IMR-90 (cell line): ENCODE measurements at regions not wholly inside any gene's neighbourhood (a gene's known extent, or its start where the extent isn't known, plus 50 kb on each side); places are given as distances from the start of the nearest gene placed in this dataset.

ENCODE experiments used
- ATAC-seq: fragments of 200-7000 bp; cut with Tn5 transposase; 2 replicates; pipeline ENCODE4 v1.9.1; 2020; ENCODE audit warnings: low read depth, mild to moderate bottlenecking, moderate library complexity
- BruUV-seq: library from RNA; stranded (reverse); fragments of 400-500 nt; replicated peaks from 2 replicates; lab custom pipeline; 2021; lab: Mats Ljungman, UMichigan
- CTCF ChIA-PET: fragments of 300-600 bp; formaldehyde crosslinking; extraction: SDS; loops from one replicate; lab custom pipeline; 2021; ENCODE audit warnings: antibody characterized with exemption; lab: Yijun Ruan, JAX
- POLR2A ChIA-PET: fragments of 300-600 bp; sonication (Branson Sonifier 250); formaldehyde crosslinking; loops from one replicate; lab custom pipeline; 2022; ENCODE audit warnings: antibody characterized with exemption; ENCODE audit not compliant: unreplicated experiment; lab: Charles Lee
- DNase-seq: peaks from one replicate; pipeline ENCODE4 v3.0.0; 2013
- H2AFZ ChIP-seq: replicated peaks from 2 replicates; pipeline ENCODE3; 2013; ENCODE audit warnings: low read length, mild to moderate bottlenecking; ENCODE audit not compliant: poor library complexity
- H2AK5ac ChIP-seq: 2 replicates; pipeline ENCODE4 v1.6.1; 2013; ENCODE audit warnings: low read depth, low read length, inconsistent platforms
- H2AK9ac ChIP-seq: replicated peaks from 2 replicates; pipeline ENCODE3; 2013; ENCODE audit warnings: mild to moderate bottlenecking, low read depth, low read length, moderate library complexity; ENCODE audit not compliant: poor library complexity
- H2BK120ac ChIP-seq: 2 replicates; pipeline ENCODE4 v1.6.1; 2013; ENCODE audit warnings: low read depth, low read length, inconsistent platforms
- H2BK15ac ChIP-seq: 3 replicates; pipeline ENCODE4 v1.6.1; 2013; ENCODE audit warnings: low read depth, low read length, inconsistent platforms
- H2BK20ac ChIP-seq: 2 replicates; pipeline ENCODE4 v1.6.1; 2013; ENCODE audit warnings: low read depth, mild to moderate bottlenecking, inconsistent platforms, low read length, moderate library complexity
- H2BK5ac ChIP-seq: 2 replicates; pipeline ENCODE4 v1.6.1; 2013; ENCODE audit warnings: mild to moderate bottlenecking, low read depth, low read length, inconsistent platforms; ENCODE audit not compliant: poor library complexity, severe bottlenecking
- H3K14ac ChIP-seq: replicated peaks from 2 replicates; pipeline ENCODE4 v1.6.1; 2013; ENCODE audit warnings: low read depth, low read length, inconsistent platforms
- H3K18ac ChIP-seq: 2 replicates; pipeline ENCODE4 v1.6.1; 2013; ENCODE audit warnings: low read depth, low read length, control low read depth
- H3K23ac ChIP-seq: 2 replicates; pipeline ENCODE4 v1.6.1; 2013; ENCODE audit warnings: low read depth, low read length, inconsistent platforms
- H3K27ac ChIP-seq: 2 replicates; pipeline ENCODE4 v1.5.1; 2013; ENCODE audit warnings: mild to moderate bottlenecking, control low read depth, low read length; ENCODE audit not compliant: insufficient read depth
- H3K27me3 ChIP-seq: 2 replicates; pipeline ENCODE4 v1.6.1; 2013; ENCODE audit warnings: low read length; ENCODE audit not compliant: control insufficient read depth, insufficient read depth
- H3K36me3 ChIP-seq: 2 replicates; pipeline ENCODE4 v1.6.1; 2013; ENCODE audit warnings: low read length, mixed read lengths; ENCODE audit not compliant: control insufficient read depth, insufficient read depth
- H3K4ac ChIP-seq: 2 replicates; pipeline ENCODE4 v1.6.1; 2013; ENCODE audit warnings: low read depth, low read length, inconsistent platforms
- H3K4me1 ChIP-seq: 2 replicates; pipeline ENCODE4 v1.6.1; 2013; ENCODE audit warnings: low read length, mixed read lengths; ENCODE audit not compliant: control insufficient read depth, insufficient read depth
- H3K4me2 ChIP-seq: 2 replicates; pipeline ENCODE4 v1.6.1; 2013; ENCODE audit warnings: low read depth, mild to moderate bottlenecking, control low read depth, low read length, moderate library complexity
- H3K4me3 ChIP-seq: 2 replicates; pipeline ENCODE4 v1.5.1; 2013; ENCODE audit warnings: low read depth, mild to moderate bottlenecking, control low read depth, low read length, moderate library complexity; ENCODE audit not compliant: insufficient read depth
- H3K56ac ChIP-seq: 2 replicates; pipeline ENCODE4 v1.6.1; 2013; ENCODE audit warnings: low read length, inconsistent platforms; ENCODE audit not compliant: insufficient read depth; ENCODE audit errors: extremely low read depth
- H3K79me1 ChIP-seq, 2 experiments: 2 replicates each; pipeline ENCODE4 v1.6.1; 2013; ENCODE audit warnings: low read length in 2 of 2, inconsistent platforms in 1 of 2, low read depth in 1 of 2
- H3K9ac ChIP-seq: 2 replicates; pipeline ENCODE4 v1.6.1; 2013; ENCODE audit warnings: low read depth, low read length, control low read depth
- H3K9me1 ChIP-seq: 2 replicates; pipeline ENCODE4 v1.6.1; 2013; ENCODE audit warnings: low read length, inconsistent platforms; ENCODE audit not compliant: insufficient read depth
- H3K9me3 ChIP-seq: 2 replicates; pipeline ENCODE4 v1.6.1; 2013; ENCODE audit warnings: low read length; ENCODE audit not compliant: control insufficient read depth, insufficient read depth
- H4K20me1 ChIP-seq: 2 replicates; pipeline ENCODE4 v1.6.1; 2013; ENCODE audit warnings: low read length, inconsistent platforms; ENCODE audit not compliant: insufficient read depth
- H4K5ac ChIP-seq: 2 replicates; pipeline ENCODE4 v1.6.1; 2013; ENCODE audit warnings: mild to moderate bottlenecking, low read depth, low read length, control low read depth
- H4K8ac ChIP-seq, 2 experiments: 2 replicates each; pipeline ENCODE4 v1.6.1; 2013; ENCODE audit warnings: low read depth in 2 of 2, low read length in 2 of 2, control low read depth in 1 of 2, inconsistent platforms in 1 of 2
- H4K91ac ChIP-seq: 2 replicates; pipeline ENCODE4 v1.6.1; 2013; ENCODE audit warnings: low read depth, low read length, inconsistent platforms; ENCODE audit not compliant: insufficient read depth
- BHLHE40 ChIP-seq: fragments of 150-350 bp; IDR thresholded peaks from 2 replicates; pipeline ENCODE4 v1.6.1; 2016; ENCODE audit warnings: mild to moderate bottlenecking, low read depth, low read length
- MXI1 ChIP-seq: IDR thresholded peaks from 2 replicates; pipeline ENCODE4 v1.6.1; 2012; ENCODE audit warnings: low read depth, mild to moderate bottlenecking, low read length, moderate library complexity, borderline replicate concordance
- RAD21 ChIP-seq: IDR thresholded peaks from 2 replicates; pipeline ENCODE4 v1.6.1; 2012; ENCODE audit warnings: low read length, improper control_type of control experiment
- RCOR1 ChIP-seq: IDR thresholded peaks from 2 replicates; pipeline ENCODE4 v1.6.1; 2012; ENCODE audit warnings: mild to moderate bottlenecking, low read length, improper control_type of control experiment; ENCODE audit not compliant: insufficient replicate concordance
- SMC3 ChIP-seq: fragments of 150-350 bp; IDR thresholded peaks from 2 replicates; pipeline ENCODE4 v1.6.1; 2016; ENCODE audit warnings: low read depth, mild to moderate bottlenecking, antibody characterized with exemption, low read length, moderate library complexity
- USF2 ChIP-seq: fragments of 150-350 bp; IDR thresholded peaks from 2 replicates; pipeline ENCODE4 v1.6.1; 2017; ENCODE audit warnings: mild to moderate bottlenecking, antibody characterized with exemption, low read length, low read depth
- WGBS, 2 experiments: methylation state at CpG; one replicate each; pipeline versions ENCODE4 v1.1.5 to v1.1.7; 2013; ENCODE audit warnings: missing lambda C conversion rate in 2 of 2; ENCODE audit not compliant: insufficient read length in 1 of 2; ENCODE audit errors: extremely low coverage in 2 of 2; 5-methylcytosine and 5-hydroxymethylcytosine counted together
- dilution Hi-C: fragments of 300-500 bp; cut with HindIII; formaldehyde crosslinking; loops from one replicate; pipeline ENCODE4 v1.14.3; 2018; ENCODE audit warnings: low sequenced_read_pairs; ENCODE audit not compliant: unreplicated experiment
- in situ Hi-C: fragments of 300-500 bp; cut with MboI; formaldehyde crosslinking; loops from 3 replicates; pipeline ENCODE4 v1.14.3; 2019; ENCODE audit warnings: low sequenced_read_pairs, inconsistent platforms, mixed read lengths
- intact Hi-C: fragments of 100-400 bp; cut with micrococcal nuclease; formaldehyde crosslinking; loops from 2 replicates; pipeline ENCODE4 v1.10.0; 2022

- H3K4me1 ChIP-seq = no peaks in the 10 kb centered on the region
- H4K91ac ChIP-seq = no peak overlapping the region
- WGBS, 2 experiments = no CpG with 5 or more reads among the region's 3 CpGs
- no peaks in the 10 kb centered on the region for H3K36me3 ChIP-seq
- H3K56ac ChIP-seq = no peak overlapping the region
- H3K9me1 ChIP-seq = no peaks in the 10 kb centered on the region
- H3K9me3 ChIP-seq = no peaks in the 10 kb centered on the region
- dilution Hi-C loops = no loop called here
- H2AK9ac ChIP-seq = no peak overlapping the region
- no peak overlapping the region for H3K4ac ChIP-seq
- no peak overlapping the region for H4K5ac ChIP-seq
- no peak overlapping the region for H3K4me3 ChIP-seq
- H3K14ac ChIP-seq = no peak overlapping the region
- no peak overlapping the region for H2AK5ac ChIP-seq
- no peaks in the 10 kb centered on the region for H3K79me1 ChIP-seq
- no peak overlapping the region for H3K4me2 ChIP-seq
- no peak overlapping the region for H3K9ac ChIP-seq
- intact Hi-C loops = no loop called here
- no peak overlapping the region for H2BK120ac ChIP-seq
- DNase-seq = no peak
- no peak overlapping the region for H2BK5ac ChIP-seq
- no peaks in the 10 kb centered on the region; the same call in 1 of the 2 replicates for H3K27me3 ChIP-seq
- CTCF ChIA-PET = no interaction called here
- no peak overlapping the region for H3K23ac ChIP-seq
- no peak overlapping the region for H3K18ac ChIP-seq
- TF ChIP-seq MXI1 (no peak), RCOR1 (no peak), RAD21 (no peak), USF2 (no peak), SMC3 (no peak), BHLHE40 (no peak)
- POLR2A ChIA-PET = no interaction called here
- H2AFZ ChIP-seq = no peak overlapping the region
- H4K20me1 ChIP-seq = no peaks in the 10 kb centered on the region
- ATAC-seq = no peak
- H2BK15ac ChIP-seq = no peak overlapping the region
- no peak overlapping the region for H3K27ac ChIP-seq
- in situ Hi-C loops = no loop called here
- no peak overlapping the region for H4K8ac ChIP-seq
- no TSS peak for BruUV-seq
- H2BK20ac ChIP-seq = no peak overlapping the region
Measured at GRCh38 chr6:15039136-15039535, 206.7 kb upstream of the JARID2 start.
